ENCODE measurements at regions not wholly inside any gene's neighbourhood (a gene's known extent, or its start where the extent isn't known, plus 50 kb on each side); places are given as distances from the start of the nearest gene placed in this dataset.

DNA sequence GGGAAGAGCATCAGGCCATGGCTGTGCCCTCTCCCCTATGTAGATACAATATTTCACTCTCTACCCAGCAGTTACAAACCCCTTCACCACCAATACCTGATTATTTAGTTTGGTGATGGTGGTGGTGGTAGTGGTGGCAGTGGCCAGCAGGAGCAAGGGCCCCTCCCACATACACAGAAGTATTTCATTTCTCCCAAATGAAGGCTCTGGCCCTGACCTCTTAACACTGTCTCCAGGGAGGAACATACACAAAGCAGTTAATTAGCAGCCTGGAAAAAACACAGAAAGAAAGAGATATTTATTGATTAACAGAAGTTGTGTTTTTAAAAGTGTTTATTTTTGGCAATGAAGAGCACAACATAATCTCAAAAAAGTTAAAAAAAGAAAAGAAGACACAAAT, 212.7 kb upstream of the SAMSN1 start:
- TF ChIP-seq EZH2 (IDR thresholded peaks at IDR 0.05) (no peak), POLR2AphosphoS5 (IDR thresholded peaks at IDR 0.05; ENCODE audit: borderline replicate concordance, low read depth, low read length) (no peak), FOXP2 (optimal IDR thresholded peaks at IDR 0.05; ENCODE audit: control extremely low read depth, extremely low read length, insufficient read depth) (no peak)
